K562 (cell line): ENCODE measurements at regions not wholly inside any gene's neighbourhood (a gene's known extent, or its start where the extent isn't known, plus 50 kb on each side); places are given as distances from the start of the nearest gene placed in this dataset.

Source experiments
- SRSF3 ChIP-seq: fragments of 200-400 bp; formaldehyde crosslinking; IDR thresholded peaks from 2 replicates; pipeline ENCODE4 v1.6.1; 2016; ENCODE audit warnings: mild to moderate bottlenecking, low read length, moderate library complexity; ENCODE audit not compliant: insufficient read depth
- TF ChIP-seq, protein P1 (sequence below), 3 experiments: IDR thresholded peaks in 2 of 3; conservative IDR thresholded peaks in 1 of 3; 2 replicates each; pipeline ENCODE4 v1.5.1; 2011 to 2012; ENCODE audit warnings: low read length in 3 of 3, mild to moderate bottlenecking in 3 of 3, control low read depth in 2 of 3, improper control_type of control experiment in 1 of 3, inconsistent platforms in 1 of 3, low read depth in 1 of 3, mixed read lengths in 1 of 3, moderate library complexity in 1 of 3; ENCODE audit not compliant: insufficient read depth in 2 of 3
- TF ChIP-seq, protein P2 (sequence below), 2 experiments: fragments of 450-650 bp; conservative IDR thresholded peaks; 2 replicates each; pipeline ENCODE4 v1.6.1; 2017; ENCODE audit warnings: mild to moderate bottlenecking in 2 of 2, moderate library complexity in 2 of 2

GRCh38 chr3:177740254-177740653 lies 543.0 kb upstream of the TBL1XR1 start:
- TF ChIP-seq, protein P1, sequence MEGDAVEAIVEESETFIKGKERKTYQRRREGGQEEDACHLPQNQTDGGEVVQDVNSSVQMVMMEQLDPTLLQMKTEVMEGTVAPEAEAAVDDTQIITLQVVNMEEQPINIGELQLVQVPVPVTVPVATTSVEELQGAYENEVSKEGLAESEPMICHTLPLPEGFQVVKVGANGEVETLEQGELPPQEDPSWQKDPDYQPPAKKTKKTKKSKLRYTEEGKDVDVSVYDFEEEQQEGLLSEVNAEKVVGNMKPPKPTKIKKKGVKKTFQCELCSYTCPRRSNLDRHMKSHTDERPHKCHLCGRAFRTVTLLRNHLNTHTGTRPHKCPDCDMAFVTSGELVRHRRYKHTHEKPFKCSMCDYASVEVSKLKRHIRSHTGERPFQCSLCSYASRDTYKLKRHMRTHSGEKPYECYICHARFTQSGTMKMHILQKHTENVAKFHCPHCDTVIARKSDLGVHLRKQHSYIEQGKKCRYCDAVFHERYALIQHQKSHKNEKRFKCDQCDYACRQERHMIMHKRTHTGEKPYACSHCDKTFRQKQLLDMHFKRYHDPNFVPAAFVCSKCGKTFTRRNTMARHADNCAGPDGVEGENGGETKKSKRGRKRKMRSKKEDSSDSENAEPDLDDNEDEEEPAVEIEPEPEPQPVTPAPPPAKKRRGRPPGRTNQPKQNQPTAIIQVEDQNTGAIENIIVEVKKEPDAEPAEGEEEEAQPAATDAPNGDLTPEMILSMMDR (IDR thresholded peaks at IDR 0.05 in 2 of 3, conservative IDR thresholded peaks at IDR 0.05 in 1 of 3; ENCODE audit: insufficient read depth in 2 of 3, low read depth in 1 of 3, low read length in 3 of 3), result no peak
- TF ChIP-seq, protein P2, sequence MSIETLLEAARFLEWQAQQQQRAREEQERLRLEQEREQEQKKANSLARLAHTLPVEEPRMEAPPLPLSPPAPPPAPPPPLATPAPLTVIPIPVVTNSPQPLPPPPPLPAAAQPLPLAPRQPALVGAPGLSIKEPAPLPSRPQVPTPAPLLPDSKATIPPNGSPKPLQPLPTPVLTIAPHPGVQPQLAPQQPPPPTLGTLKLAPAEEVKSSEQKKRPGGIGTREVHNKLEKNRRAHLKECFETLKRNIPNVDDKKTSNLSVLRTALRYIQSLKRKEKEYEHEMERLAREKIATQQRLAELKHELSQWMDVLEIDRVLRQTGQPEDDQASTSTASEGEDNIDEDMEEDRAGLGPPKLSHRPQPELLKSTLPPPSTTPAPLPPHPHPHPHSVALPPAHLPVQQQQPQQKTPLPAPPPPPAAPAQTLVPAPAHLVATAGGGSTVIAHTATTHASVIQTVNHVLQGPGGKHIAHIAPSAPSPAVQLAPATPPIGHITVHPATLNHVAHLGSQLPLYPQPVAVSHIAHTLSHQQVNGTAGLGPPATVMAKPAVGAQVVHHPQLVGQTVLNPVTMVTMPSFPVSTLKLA (conservative IDR thresholded peaks at IDR 0.05), result no peak
- no peak for TF ChIP-seq SRSF3
